Glutamatergic neuron (in vitro differentiated cells): ENCODE measurements at regions not wholly inside any gene's neighbourhood (a gene's known extent, or its start where the extent isn't known, plus 50 kb on each side); places are given as distances from the start of the nearest gene placed in this dataset.

ENCODE experiments used
- DNase-seq: peaks from one replicate; pipeline ENCODE4 v3.0.0; 2022
- H3K27ac Mint-ChIP-seq: one replicate; pipeline ENCODE4 v1.8.0; 2020; ENCODE audit warnings: mild to moderate bottlenecking, mixed read lengths, inconsistent platforms; ENCODE audit not compliant: unreplicated experiment
- H3K27me3 Mint-ChIP-seq: one replicate; pipeline ENCODE4 v1.8.0; 2020; ENCODE audit warnings: mild to moderate bottlenecking, moderate library complexity, mixed read lengths, inconsistent platforms; ENCODE audit not compliant: unreplicated experiment
- H3K36me3 Mint-ChIP-seq: one replicate; pipeline ENCODE4 v1.8.0; 2020; ENCODE audit warnings: mild to moderate bottlenecking, mixed read lengths, inconsistent platforms; ENCODE audit not compliant: unreplicated experiment
- H3K4me1 Mint-ChIP-seq: one replicate; pipeline ENCODE4 v1.8.0; 2020; ENCODE audit warnings: mild to moderate bottlenecking, low read depth, mixed read lengths, inconsistent platforms; ENCODE audit not compliant: unreplicated experiment
- H3K4me3 Mint-ChIP-seq: one replicate; pipeline ENCODE4 v1.8.0; 2020; ENCODE audit warnings: mild to moderate bottlenecking, mixed read lengths, inconsistent platforms; ENCODE audit not compliant: unreplicated experiment
- H3K9me3 Mint-ChIP-seq: one replicate; pipeline ENCODE4 v1.8.0; 2020; ENCODE audit warnings: mild to moderate bottlenecking, moderate library complexity, mixed read lengths, inconsistent platforms; ENCODE audit not compliant: unreplicated experiment
- CTCF ChIP-seq: fragments of 200-600 bp; sonication (generic); IDR thresholded peaks from one replicate; pipeline ENCODE4 v1.5.0; 2021; ENCODE audit not compliant: partially characterized antibody, unreplicated experiment

- no peaks in the 10 kb centered on the region for H3K9me3 Mint-ChIP-seq
- no peaks in the 10 kb centered on the region for H3K4me1 Mint-ChIP-seq
Measured at GRCh38 chr6:11486959-11487358, 50.6 kb upstream of the TMEM170B start.

GRCh38 chr6:11486486-11486885, 51.1 kb upstream of the TMEM170B start:
- Mint-ChIP-seq H3K27ac (no peak overlapping the region), H3K36me3 (no peaks in the 10 kb centered on the region), H3K4me1 (no peaks in the 10 kb centered on the region), H3K4me3 (no peak overlapping the region), H3K9me3 (no peaks in the 10 kb centered on the region), H3K27me3 (peaks cover 2% of the 10 kb centered on the region)
- no peak for DNase-seq
- no peak for TF ChIP-seq CTCF

More at GRCh38 chr6:11486959-11487358, 50.6 kb upstream of the TMEM170B start:
- no peak overlapping the region for H3K27ac Mint-ChIP-seq
- TF ChIP-seq CTCF: no peak
- no peaks in the 10 kb centered on the region for H3K36me3 Mint-ChIP-seq
- H3K27me3 Mint-ChIP-seq: peaks cover 2% of the 10 kb centered on the region
- DNase-seq: no peak
- H3K4me3 Mint-ChIP-seq: no peak overlapping the region

- Mint-ChIP-seq H3K27me3 (peaks cover 2% of the 10 kb centered on the region), H3K4me1 (no peaks in the 10 kb centered on the region), H3K27ac (no peak overlapping the region), H3K4me3 (no peak overlapping the region), H3K9me3 (no peaks in the 10 kb centered on the region), H3K36me3 (no peaks in the 10 kb centered on the region)
- TF ChIP-seq CTCF: no peak
- no peak for DNase-seq
Measured at GRCh38 chr6:11486051-11486450, 51.5 kb upstream of the TMEM170B start.

- H3K27ac Mint-ChIP-seq: no peak overlapping the region
- H3K9me3 Mint-ChIP-seq: no peaks in the 10 kb centered on the region
- H3K4me3 Mint-ChIP-seq: no peak overlapping the region
- no peak for TF ChIP-seq CTCF
- no peaks in the 10 kb centered on the region for H3K4me1 Mint-ChIP-seq
- peaks cover 3% of the 10 kb centered on the region for H3K27me3 Mint-ChIP-seq
- DNase-seq: no peak
- no peaks in the 10 kb centered on the region for H3K36me3 Mint-ChIP-seq
Measured at GRCh38 chr6:11485271-11485670, 52.3 kb upstream of the TMEM170B start.

- no peak overlapping the region for H3K4me3 Mint-ChIP-seq
- peaks cover 3% of the 10 kb centered on the region for H3K27me3 Mint-ChIP-seq
- TF ChIP-seq CTCF: no peak
- no peak overlapping the region for H3K27ac Mint-ChIP-seq
- no peaks in the 10 kb centered on the region for H3K36me3 Mint-ChIP-seq
- no peak for DNase-seq
- H3K4me1 Mint-ChIP-seq: no peaks in the 10 kb centered on the region
- no peaks in the 10 kb centered on the region for H3K9me3 Mint-ChIP-seq
Measured at GRCh38 chr6:11484441-11484840, 53.1 kb upstream of the TMEM170B start.
